ENCODE measurements at regions not wholly inside any gene's neighbourhood (a gene's known extent, or its start where the extent isn't known, plus 50 kb on each side); places are given as distances from the start of the nearest gene placed in this dataset.
"Not testable (repeated sequence)": the region's sequence is repeated elsewhere in the genome, so short reads cannot be mapped to it uniquely, and the experiment has no call there.

DNA sequence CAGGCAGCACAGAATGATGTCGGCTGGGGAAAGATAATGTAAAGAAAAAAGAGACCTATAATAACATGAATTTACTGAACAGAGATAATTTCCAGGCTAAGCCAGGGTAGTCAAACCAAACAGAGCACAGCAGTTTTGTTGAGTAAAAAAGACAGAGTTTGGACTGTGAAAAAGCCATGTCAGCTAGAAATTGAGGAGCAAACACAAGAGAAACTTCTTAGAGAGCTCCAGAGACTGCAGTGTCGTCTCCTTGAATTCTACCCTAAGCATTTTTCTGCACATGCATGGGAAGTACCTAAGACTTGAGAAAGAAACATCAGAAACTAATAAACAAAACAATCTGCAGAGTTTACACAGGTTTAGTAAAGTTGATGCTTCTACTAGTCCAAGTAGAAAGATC, 1098.8 kb upstream of the CDH8 start:
- intact Hi-C loops (cut with micrococcal nuclease): no loop called here
- no peaks in the 10 kb centered on the region for H3K4me1 ChIP-seq (ENCODE audit: control insufficient read depth, insufficient read depth, low read length)
- Mint-ChIP-seq H3K4me1 (no peaks in the 10 kb centered on the region), H3K27me3 (ENCODE audit: low read depth in 2 of 2) (no peaks in the 10 kb centered on the region), H3K27ac (no peak overlapping the region), H3K9me3 (peaks cover 15 to 26% of the 10 kb centered on the region in 2 donors), H3K36me3 (peaks cover 6% of the 10 kb centered on the region), H3K4me3 (no peak overlapping the region)
- H3K27ac ChIP-seq (ENCODE audit: low read length): no peak overlapping the region
- WGBS (ENCODE audit: insufficient coverage): 93% methylated on average over 1 of the region's 2 CpGs
- DNase-seq (no peak), ATAC-seq (no peak)
- no peak overlapping the region for H3K4me3 ChIP-seq (ENCODE audit: low read length)
- TF ChIP-seq, protein P1, sequence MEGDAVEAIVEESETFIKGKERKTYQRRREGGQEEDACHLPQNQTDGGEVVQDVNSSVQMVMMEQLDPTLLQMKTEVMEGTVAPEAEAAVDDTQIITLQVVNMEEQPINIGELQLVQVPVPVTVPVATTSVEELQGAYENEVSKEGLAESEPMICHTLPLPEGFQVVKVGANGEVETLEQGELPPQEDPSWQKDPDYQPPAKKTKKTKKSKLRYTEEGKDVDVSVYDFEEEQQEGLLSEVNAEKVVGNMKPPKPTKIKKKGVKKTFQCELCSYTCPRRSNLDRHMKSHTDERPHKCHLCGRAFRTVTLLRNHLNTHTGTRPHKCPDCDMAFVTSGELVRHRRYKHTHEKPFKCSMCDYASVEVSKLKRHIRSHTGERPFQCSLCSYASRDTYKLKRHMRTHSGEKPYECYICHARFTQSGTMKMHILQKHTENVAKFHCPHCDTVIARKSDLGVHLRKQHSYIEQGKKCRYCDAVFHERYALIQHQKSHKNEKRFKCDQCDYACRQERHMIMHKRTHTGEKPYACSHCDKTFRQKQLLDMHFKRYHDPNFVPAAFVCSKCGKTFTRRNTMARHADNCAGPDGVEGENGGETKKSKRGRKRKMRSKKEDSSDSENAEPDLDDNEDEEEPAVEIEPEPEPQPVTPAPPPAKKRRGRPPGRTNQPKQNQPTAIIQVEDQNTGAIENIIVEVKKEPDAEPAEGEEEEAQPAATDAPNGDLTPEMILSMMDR (IDR thresholded peaks at IDR 0.05): no peak
- peaks cover 3% of the 10 kb centered on the region for H3K9me3 ChIP-seq (ENCODE audit: control insufficient read depth, insufficient read depth, low read length)
- no peaks in the 10 kb centered on the region for H3K36me3 ChIP-seq (ENCODE audit: control insufficient read depth, insufficient read depth, low read length)
- no peaks in the 10 kb centered on the region for H3K27me3 ChIP-seq (ENCODE audit: control insufficient read depth, insufficient read depth, low read length)

DNA sequence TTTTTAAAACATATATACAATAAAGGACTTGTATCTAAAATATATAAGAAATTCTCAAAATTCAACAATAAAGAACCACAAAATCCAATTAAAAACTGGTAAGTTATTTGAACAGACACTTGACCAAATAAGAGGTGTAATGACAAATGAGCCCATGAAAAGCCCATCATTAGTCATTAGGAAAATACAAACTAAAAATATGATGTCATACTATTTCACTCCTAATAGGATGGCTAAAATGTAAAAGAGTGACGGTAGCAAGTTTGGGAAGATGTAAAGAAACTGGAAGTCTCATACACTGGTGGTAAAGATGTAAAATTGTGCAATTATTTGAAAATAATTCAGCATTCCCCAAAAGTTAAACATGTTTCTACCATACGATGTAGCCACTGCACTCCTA, 1095.3 kb upstream of the CDH8 start:
- no peak for DNase-seq
- H3K27me3 ChIP-seq (ENCODE audit: control insufficient read depth, insufficient read depth, low read length): no peaks in the 10 kb centered on the region
- Mint-ChIP-seq H3K27me3 (ENCODE audit: low read depth in 2 of 2) (no peaks in the 10 kb centered on the region), H3K4me3 (no peak overlapping the region), H3K9me3 (peaks cover 13 to 27% of the 10 kb centered on the region in 2 donors), H3K4me1 (no peaks in the 10 kb centered on the region), H3K27ac (no peak overlapping the region), H3K36me3 (peaks cover 14% of the 10 kb centered on the region)
- H3K27ac ChIP-seq (ENCODE audit: low read length): no peak overlapping the region
- H3K4me3 ChIP-seq (ENCODE audit: low read length): no peak overlapping the region
- peaks cover 6% of the 10 kb centered on the region for H3K9me3 ChIP-seq (ENCODE audit: control insufficient read depth, insufficient read depth, low read length)
- intact Hi-C loops (cut with micrococcal nuclease): no loop called here
- no peak for ATAC-seq
- WGBS (ENCODE audit: insufficient coverage): no CpG with 5 or more reads among the region's 2 CpGs
- no peaks in the 10 kb centered on the region for H3K36me3 ChIP-seq (ENCODE audit: control insufficient read depth, insufficient read depth, low read length)
- TF ChIP-seq, protein P1 (IDR thresholded peaks at IDR 0.05): no peak
- no peaks in the 10 kb centered on the region for H3K4me1 ChIP-seq (ENCODE audit: control insufficient read depth, insufficient read depth, low read length)

DNA sequence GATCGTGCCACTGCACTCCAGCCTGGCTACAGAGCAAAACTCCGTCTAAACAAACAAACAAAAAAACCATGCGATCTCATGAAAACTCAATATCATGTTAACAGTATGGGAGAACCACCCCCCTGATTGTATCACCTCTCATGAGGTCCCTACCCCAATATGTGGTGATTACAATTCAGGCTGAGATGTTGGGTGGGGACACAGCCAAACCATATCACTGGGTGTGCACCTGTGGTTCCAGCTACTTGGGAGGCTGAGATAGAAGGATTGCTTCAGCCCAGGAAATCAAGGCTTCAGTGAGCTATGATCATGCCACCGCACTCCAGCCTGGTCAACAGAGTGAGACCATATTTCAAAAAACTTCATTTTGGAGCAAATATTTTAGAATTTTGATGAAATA, 1094.7 kb upstream of the CDH8 start:
- peaks cover 14% of the 10 kb centered on the region for H3K36me3 Mint-ChIP-seq
- no peak overlapping the region for H3K4me3 Mint-ChIP-seq
- H3K4me1 Mint-ChIP-seq: no peaks in the 10 kb centered on the region
- ATAC-seq (no peak), DNase-seq (no peak)
- no peaks in the 10 kb centered on the region for H3K4me1 ChIP-seq (ENCODE audit: control insufficient read depth, insufficient read depth, low read length)
- intact Hi-C loops (cut with micrococcal nuclease): no loop called here
- peaks cover 14 to 27% of the 10 kb centered on the region in 2 donors for H3K9me3 Mint-ChIP-seq
- no peaks in the 10 kb centered on the region for H3K27me3 Mint-ChIP-seq (ENCODE audit: low read depth in 2 of 2)
- 83% methylated on average over 4 of the region's 4 CpGs for WGBS (ENCODE audit: insufficient coverage)
- peaks cover 6% of the 10 kb centered on the region for H3K9me3 ChIP-seq (ENCODE audit: control insufficient read depth, insufficient read depth, low read length)
- TF ChIP-seq, protein P1 (IDR thresholded peaks at IDR 0.05): no peak
- H3K27ac Mint-ChIP-seq: no peak overlapping the region
- no peaks in the 10 kb centered on the region for H3K27me3 ChIP-seq (ENCODE audit: control insufficient read depth, insufficient read depth, low read length)
- no peaks in the 10 kb centered on the region for H3K36me3 ChIP-seq (ENCODE audit: control insufficient read depth, insufficient read depth, low read length)
- no peak overlapping the region for H3K27ac ChIP-seq (ENCODE audit: low read length)
- H3K4me3 ChIP-seq (ENCODE audit: low read length): no peak overlapping the region

DNA sequence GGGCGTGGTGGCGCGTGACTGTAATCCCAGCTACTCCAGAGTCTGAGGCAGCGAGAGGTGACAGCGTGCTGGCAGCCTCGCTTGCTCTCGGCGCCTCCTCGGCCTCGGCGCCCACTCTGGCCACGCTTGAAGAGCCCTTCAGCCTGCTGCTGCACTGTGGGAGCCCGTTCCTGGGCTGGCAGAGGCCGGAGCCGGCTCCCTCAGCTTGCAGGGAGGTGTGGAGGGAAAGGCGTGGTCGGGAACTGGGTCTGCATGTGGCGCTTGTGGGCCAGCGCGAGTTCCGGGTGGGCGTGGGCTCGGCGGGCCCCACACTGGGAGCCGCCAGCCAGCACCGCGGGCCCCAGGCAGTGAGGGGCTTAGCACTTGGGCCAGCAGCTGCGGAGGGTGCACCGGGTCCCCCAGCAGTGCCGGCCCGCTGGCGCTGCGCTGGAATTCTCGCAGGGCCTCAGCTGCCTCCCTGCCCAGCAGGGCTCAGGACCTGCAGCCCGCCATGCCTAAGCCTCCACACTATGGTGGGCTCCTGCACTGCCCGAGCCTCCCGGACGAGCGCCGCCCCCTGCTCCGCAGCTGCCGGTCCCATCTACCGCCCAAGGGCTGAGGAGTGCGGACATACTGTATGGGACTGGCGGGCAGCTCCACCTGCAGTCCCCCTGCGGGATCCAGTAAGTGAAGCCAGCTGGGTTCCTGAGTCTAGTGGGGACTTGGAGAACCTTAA, 1093.3 kb upstream of the CDH8 start:
- 94% methylated on average over 46 of the region's 46 CpGs for WGBS (ENCODE audit: insufficient coverage)
- H3K36me3 ChIP-seq (ENCODE audit: control insufficient read depth, insufficient read depth, low read length): no peaks in the 10 kb centered on the region
- no peak overlapping the region for H3K4me3 ChIP-seq (ENCODE audit: low read length)
- peaks cover 9% of the 10 kb centered on the region for H3K36me3 Mint-ChIP-seq
- no peak overlapping the region for H3K27ac Mint-ChIP-seq
- H3K4me3 Mint-ChIP-seq: no peak overlapping the region
- H3K27me3 Mint-ChIP-seq (ENCODE audit: low read depth in 2 of 2): no peaks in the 10 kb centered on the region
- DNase-seq (no peak), ATAC-seq (peak in 1 of 3 donors; percentile 32)
- TF ChIP-seq, protein P1 (IDR thresholded peaks at IDR 0.05): no peak
- no peaks in the 10 kb centered on the region for H3K4me1 ChIP-seq (ENCODE audit: control insufficient read depth, insufficient read depth, low read length)
- H3K9me3 ChIP-seq (ENCODE audit: control insufficient read depth, insufficient read depth, low read length): peaks cover 3% of the 10 kb centered on the region
- intact Hi-C loops (cut with micrococcal nuclease): no loop called here
- no peaks in the 10 kb centered on the region for H3K4me1 Mint-ChIP-seq
- no peaks in the 10 kb centered on the region for H3K27me3 ChIP-seq (ENCODE audit: control insufficient read depth, insufficient read depth, low read length)
- H3K27ac ChIP-seq (ENCODE audit: low read length): no peak overlapping the region
- peaks cover 11 to 21% of the 10 kb centered on the region in 2 donors for H3K9me3 Mint-ChIP-seq

DNA sequence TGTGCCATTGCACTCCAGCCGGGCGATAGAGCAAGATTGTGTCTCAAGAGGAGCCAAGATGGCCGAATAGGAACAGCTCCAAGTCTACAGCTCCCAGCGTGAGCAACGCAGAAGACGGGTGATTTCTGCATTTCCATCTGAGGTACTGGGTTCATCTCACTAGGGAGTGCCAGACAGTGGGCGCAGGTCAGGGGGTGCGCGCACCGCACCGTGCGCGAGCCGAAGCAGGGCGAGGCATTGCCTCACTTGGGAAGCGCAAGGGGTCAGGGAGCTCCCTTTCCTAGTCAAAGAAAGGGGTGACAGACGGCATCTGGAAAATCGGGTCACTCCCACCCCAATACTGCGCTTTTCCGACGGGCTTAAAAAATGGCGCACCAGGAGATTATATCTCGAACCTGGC, 1083.7 kb upstream of the CDH8 start:
- H3K27ac Mint-ChIP-seq; H3K27me3 ChIP-seq (ENCODE audit: control insufficient read depth, insufficient read depth, low read length); H3K4me3 Mint-ChIP-seq; H3K4me1 Mint-ChIP-seq; H3K27me3 Mint-ChIP-seq (ENCODE audit: low read depth in 2 of 2); intact Hi-C loops (cut with micrococcal nuclease); H3K4me1 ChIP-seq (ENCODE audit: control insufficient read depth, insufficient read depth, low read length); H3K9me3 ChIP-seq (ENCODE audit: control insufficient read depth, insufficient read depth, low read length); H3K36me3 ChIP-seq (ENCODE audit: control insufficient read depth, insufficient read depth, low read length); H3K27ac ChIP-seq (ENCODE audit: low read length); DNase-seq; H3K4me3 ChIP-seq (ENCODE audit: low read length); ATAC-seq: not testable (repeated sequence)
- H3K9me3 Mint-ChIP-seq: peaks cover 16 to 20% of the 10 kb centered on the region in 2 donors
- peaks cover 11% of the 10 kb centered on the region for H3K36me3 Mint-ChIP-seq
- 93% methylated on average over 23 of the region's 23 CpGs for WGBS (ENCODE audit: insufficient coverage)

Measured in natural killer cell (primary cell).